ENCODE measurements at regions not wholly inside any gene's neighbourhood (a gene's known extent, or its start where the extent isn't known, plus 50 kb on each side); places are given as distances from the start of the nearest gene placed in this dataset.
A peak's percentile ranks its signal among the peaks of the same experiment; 100 is the strongest.

GRCh38 chr11:8768625-8769333, 86.2 kb downstream of the RPL27A start:
- TF ChIP-seq CTCF (IDR thresholded peaks at IDR 0.05) (peak in 3 of 4 donors; percentile 12 to 31 (median 28)), POLR2A (IDR thresholded peaks at IDR 0.05) (no peak)

Data from right lobe of liver (tissue), 4 donors.